ENCODE measurements at regions not wholly inside any gene's neighbourhood (a gene's known extent, or its start where the extent isn't known, plus 50 kb on each side); places are given as distances from the start of the nearest gene placed in this dataset.

GRCh38 chr13:87384099-87384498 is 287.1 kb upstream of the SLITRK5 start:
- H2AFZ ChIP-seq (ENCODE audit: low read length) = no peak overlapping the region
- BruUV-seq (replicated peaks) = no TSS peak
- no peaks in the 10 kb centered on the region for H3K27me3 ChIP-seq (ENCODE audit: control insufficient read depth in 1 of 2, insufficient read depth in 2 of 2, low read length in 2 of 2)
- no peak for ATAC-seq
- ChIA-PET POLR2A (no interaction called here), CTCF (ENCODE audit: low intra/inter-chr PET ratio, low total read pairs) (no interaction called here)
- no peaks in the 10 kb centered on the region for H3K9me3 ChIP-seq (ENCODE audit: low read length)
- WGBS (ENCODE audit: low lambda C conversion rate) = 34% methylated on average over 3 of the region's 3 CpGs
- TF ChIP-seq POLR2AphosphoS5 (IDR thresholded peaks at IDR 0.05; ENCODE audit: low read depth, low read length) = no peak
- TF ChIP-seq PITX1 (CRISPR knock-in tag; IDR thresholded peaks at IDR 0.05) = no peak
- no peak for TF ChIP-seq CCDC6 (CRISPR knock-in tag; IDR thresholded peaks at IDR 0.05)
- no peak for TF ChIP-seq ZNF800 (CRISPR knock-in tag; IDR thresholded peaks at IDR 0.05)
- no peak for TF ChIP-seq ZNF652 (CRISPR knock-in tag; IDR thresholded peaks at IDR 0.05; ENCODE audit: borderline replicate concordance, low read depth)
- TF ChIP-seq ARID2 (CRISPR knock-in tag; IDR thresholded peaks at IDR 0.05; ENCODE audit: borderline replicate concordance) = no peak
- no peak for TF ChIP-seq FIP1L1 (IDR thresholded peaks at IDR 0.05; ENCODE audit: borderline replicate concordance, insufficient read depth, low read depth, low read length)
- TF ChIP-seq SMC3 (IDR thresholded peaks at IDR 0.05; ENCODE audit: low read length) = no peak
- no peak for TF ChIP-seq ERF (CRISPR knock-in tag; IDR thresholded peaks at IDR 0.05)
- TF ChIP-seq TSC22D2 (CRISPR knock-in tag; IDR thresholded peaks at IDR 0.05; ENCODE audit: borderline replicate concordance) = no peak
- no peak for TF ChIP-seq CEBPB (IDR thresholded peaks at IDR 0.05; ENCODE audit: borderline replicate concordance, low read depth, low read length)
- TF ChIP-seq FOSL2 (CRISPR knock-in tag; IDR thresholded peaks at IDR 0.05) = no peak
- no peak for TF ChIP-seq DRAP1 (CRISPR knock-in tag; IDR thresholded peaks at IDR 0.05)
- TF ChIP-seq ELF1 (CRISPR knock-in tag; IDR thresholded peaks at IDR 0.05) = no peak
- TF ChIP-seq ZNF337 (CRISPR knock-in tag; IDR thresholded peaks at IDR 0.05; ENCODE audit: borderline replicate concordance, low read depth) = no peak
- no peak for TF ChIP-seq RXRA (CRISPR knock-in tag; IDR thresholded peaks at IDR 0.05)
- TF ChIP-seq, protein P1, sequence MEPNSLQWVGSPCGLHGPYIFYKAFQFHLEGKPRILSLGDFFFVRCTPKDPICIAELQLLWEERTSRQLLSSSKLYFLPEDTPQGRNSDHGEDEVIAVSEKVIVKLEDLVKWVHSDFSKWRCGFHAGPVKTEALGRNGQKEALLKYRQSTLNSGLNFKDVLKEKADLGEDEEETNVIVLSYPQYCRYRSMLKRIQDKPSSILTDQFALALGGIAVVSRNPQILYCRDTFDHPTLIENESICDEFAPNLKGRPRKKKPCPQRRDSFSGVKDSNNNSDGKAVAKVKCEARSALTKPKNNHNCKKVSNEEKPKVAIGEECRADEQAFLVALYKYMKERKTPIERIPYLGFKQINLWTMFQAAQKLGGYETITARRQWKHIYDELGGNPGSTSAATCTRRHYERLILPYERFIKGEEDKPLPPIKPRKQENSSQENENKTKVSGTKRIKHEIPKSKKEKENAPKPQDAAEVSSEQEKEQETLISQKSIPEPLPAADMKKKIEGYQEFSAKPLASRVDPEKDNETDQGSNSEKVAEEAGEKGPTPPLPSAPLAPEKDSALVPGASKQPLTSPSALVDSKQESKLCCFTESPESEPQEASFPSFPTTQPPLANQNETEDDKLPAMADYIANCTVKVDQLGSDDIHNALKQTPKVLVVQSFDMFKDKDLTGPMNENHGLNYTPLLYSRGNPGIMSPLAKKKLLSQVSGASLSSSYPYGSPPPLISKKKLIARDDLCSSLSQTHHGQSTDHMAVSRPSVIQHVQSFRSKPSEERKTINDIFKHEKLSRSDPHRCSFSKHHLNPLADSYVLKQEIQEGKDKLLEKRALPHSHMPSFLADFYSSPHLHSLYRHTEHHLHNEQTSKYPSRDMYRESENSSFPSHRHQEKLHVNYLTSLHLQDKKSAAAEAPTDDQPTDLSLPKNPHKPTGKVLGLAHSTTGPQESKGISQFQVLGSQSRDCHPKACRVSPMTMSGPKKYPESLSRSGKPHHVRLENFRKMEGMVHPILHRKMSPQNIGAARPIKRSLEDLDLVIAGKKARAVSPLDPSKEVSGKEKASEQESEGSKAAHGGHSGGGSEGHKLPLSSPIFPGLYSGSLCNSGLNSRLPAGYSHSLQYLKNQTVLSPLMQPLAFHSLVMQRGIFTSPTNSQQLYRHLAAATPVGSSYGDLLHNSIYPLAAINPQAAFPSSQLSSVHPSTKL (CRISPR knock-in tag; IDR thresholded peaks at IDR 0.05) = no peak
- no peak for TF ChIP-seq ZNF569 (CRISPR knock-in tag; IDR thresholded peaks at IDR 0.05; ENCODE audit: borderline replicate concordance)
- no peak for TF ChIP-seq KAT2B (IDR thresholded peaks at IDR 0.05; ENCODE audit: borderline replicate concordance, low read depth, low read length)
- TF ChIP-seq, protein P2, sequence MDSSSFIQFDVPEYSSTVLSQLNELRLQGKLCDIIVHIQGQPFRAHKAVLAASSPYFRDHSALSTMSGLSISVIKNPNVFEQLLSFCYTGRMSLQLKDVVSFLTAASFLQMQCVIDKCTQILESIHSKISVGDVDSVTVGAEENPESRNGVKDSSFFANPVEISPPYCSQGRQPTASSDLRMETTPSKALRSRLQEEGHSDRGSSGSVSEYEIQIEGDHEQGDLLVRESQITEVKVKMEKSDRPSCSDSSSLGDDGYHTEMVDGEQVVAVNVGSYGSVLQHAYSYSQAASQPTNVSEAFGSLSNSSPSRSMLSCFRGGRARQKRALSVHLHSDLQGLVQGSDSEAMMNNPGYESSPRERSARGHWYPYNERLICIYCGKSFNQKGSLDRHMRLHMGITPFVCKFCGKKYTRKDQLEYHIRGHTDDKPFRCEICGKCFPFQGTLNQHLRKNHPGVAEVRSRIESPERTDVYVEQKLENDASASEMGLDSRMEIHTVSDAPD (CRISPR knock-in tag; IDR thresholded peaks at IDR 0.05) = no peak
- in situ Hi-C loops (cut with HindIII; ENCODE audit: extremely low pct_ligation_motif_present, low pct_unique_long_range_greater_than_20kb) = no loop called here
- intact Hi-C loops (cut with micrococcal nuclease; ENCODE audit: unreplicated experiment) = no loop called here
- no peaks in the 10 kb centered on the region for H3K4me1 ChIP-seq (ENCODE audit: insufficient read depth, low read length)
- H3K79me2 ChIP-seq (ENCODE audit: insufficient read depth, low read length) = no peaks in the 10 kb centered on the region
- H3K4me2 ChIP-seq (ENCODE audit: low read depth, low read length) = no peak overlapping the region
- no peak overlapping the region for H3K9ac ChIP-seq (ENCODE audit: insufficient read depth, low read depth, low read length)
- no peak overlapping the region for H3K4me3 ChIP-seq (replicated peaks in 1 of 3; ENCODE audit: insufficient read depth in 1 of 3, low read depth in 2 of 3, low read length in 3 of 3)
- DNase-seq (ENCODE audit: low spot score) = no peak
- FAIRE-seq = no peak
- no peak overlapping the region for H3K27ac ChIP-seq (ENCODE audit: extremely low read length, insufficient read depth, low read length)
- no peaks in the 10 kb centered on the region for H4K20me1 ChIP-seq (ENCODE audit: insufficient read depth, low read length)
- H3K36me3 ChIP-seq (replicated peaks in 1 of 2; ENCODE audit: control insufficient read depth in 1 of 2, insufficient read depth in 2 of 2, low read length in 2 of 2) = no peaks in the 10 kb centered on the region

All from HepG2 (cell line).